ENCODE measurements at regions not wholly inside any gene's neighbourhood (a gene's known extent, or its start where the extent isn't known, plus 50 kb on each side); places are given as distances from the start of the nearest gene placed in this dataset.

DNA sequence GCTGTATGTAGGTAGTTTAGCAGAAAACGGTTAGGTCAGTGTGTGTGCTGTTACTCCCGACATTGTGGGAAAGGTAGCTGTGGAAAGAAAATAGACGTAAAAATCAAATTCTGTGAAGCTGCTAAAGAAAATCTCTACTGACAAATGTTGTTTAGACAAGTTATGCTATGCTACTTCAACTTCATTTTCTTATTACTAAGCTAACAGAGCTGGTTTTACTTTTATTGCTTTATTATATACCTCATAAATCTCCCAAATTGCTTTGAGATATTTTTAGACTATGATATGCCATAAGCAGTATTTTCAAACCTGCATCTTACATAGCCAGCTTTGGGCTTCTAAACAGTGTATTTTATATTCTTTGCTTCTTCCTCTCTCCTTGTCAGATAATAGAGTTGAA lies 108.2 kb upstream of the PACRGL start (continued):
- TF ChIP-seq ZNF12 (CRISPR knock-in tag; IDR thresholded peaks at IDR 0.05) (no peak), BRD9 (IDR thresholded peaks at IDR 0.05; ENCODE audit: low read depth, partially characterized antibody) (no peak), CBX2 (IDR thresholded peaks at IDR 0.05; ENCODE audit: insufficient read depth, low read length, poor library complexity, severe bottlenecking) (no peak), TCF7 (IDR thresholded peaks at IDR 0.05; ENCODE audit: borderline replicate concordance) (no peak), TAL1 (IDR thresholded peaks at IDR 0.05) (no peak), ZKSCAN3 (CRISPR knock-in tag; IDR thresholded peaks at IDR 0.05) (no peak), ZNF143 (CRISPR knock-in tag; IDR thresholded peaks at IDR 0.05) (no peak)
- TF ChIP-seq, protein P1, sequence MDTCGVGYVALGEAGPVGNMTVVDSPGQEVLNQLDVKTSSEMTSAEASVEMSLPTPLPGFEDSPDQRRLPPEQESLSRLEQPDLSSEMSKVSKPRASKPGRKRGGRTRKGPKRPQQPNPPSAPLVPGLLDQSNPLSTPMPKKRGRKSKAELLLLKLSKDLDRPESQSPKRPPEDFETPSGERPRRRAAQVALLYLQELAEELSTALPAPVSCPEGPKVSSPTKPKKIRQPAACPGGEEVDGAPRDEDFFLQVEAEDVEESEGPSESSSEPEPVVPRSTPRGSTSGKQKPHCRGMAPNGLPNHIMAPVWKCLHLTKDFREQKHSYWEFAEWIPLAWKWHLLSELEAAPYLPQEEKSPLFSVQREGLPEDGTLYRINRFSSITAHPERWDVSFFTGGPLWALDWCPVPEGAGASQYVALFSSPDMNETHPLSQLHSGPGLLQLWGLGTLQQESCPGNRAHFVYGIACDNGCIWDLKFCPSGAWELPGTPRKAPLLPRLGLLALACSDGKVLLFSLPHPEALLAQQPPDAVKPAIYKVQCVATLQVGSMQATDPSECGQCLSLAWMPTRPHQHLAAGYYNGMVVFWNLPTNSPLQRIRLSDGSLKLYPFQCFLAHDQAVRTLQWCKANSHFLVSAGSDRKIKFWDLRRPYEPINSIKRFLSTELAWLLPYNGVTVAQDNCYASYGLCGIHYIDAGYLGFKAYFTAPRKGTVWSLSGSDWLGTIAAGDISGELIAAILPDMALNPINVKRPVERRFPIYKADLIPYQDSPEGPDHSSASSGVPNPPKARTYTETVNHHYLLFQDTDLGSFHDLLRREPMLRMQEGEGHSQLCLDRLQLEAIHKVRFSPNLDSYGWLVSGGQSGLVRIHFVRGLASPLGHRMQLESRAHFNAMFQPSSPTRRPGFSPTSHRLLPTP (IDR thresholded peaks at IDR 0.05; ENCODE audit: borderline replicate concordance, extremely low read depth, insufficient read length) = no peak
- TF ChIP-seq, protein P2, sequence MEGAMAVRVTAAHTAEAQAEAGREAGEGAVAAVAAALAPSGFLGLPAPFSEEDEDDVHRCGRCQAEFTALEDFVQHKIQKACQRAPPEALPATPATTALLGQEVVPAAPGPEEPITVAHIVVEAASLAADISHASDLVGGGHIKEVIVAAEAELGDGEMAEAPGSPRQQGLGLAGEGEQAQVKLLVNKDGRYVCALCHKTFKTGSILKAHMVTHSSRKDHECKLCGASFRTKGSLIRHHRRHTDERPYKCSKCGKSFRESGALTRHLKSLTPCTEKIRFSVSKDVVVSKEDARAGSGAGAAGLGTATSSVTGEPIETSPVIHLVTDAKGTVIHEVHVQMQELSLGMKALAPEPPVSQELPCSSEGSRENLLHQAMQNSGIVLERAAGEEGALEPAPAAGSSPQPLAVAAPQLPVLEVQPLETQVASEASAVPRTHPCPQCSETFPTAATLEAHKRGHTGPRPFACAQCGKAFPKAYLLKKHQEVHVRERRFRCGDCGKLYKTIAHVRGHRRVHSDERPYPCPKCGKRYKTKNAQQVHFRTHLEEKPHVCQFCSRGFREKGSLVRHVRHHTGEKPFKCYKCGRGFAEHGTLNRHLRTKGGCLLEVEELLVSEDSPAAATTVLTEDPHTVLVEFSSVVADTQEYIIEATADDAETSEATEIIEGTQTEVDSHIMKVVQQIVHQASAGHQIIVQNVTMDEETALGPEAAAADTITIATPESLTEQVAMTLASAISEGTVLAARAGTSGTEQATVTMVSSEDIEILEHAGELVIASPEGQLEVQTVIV (CRISPR knock-in tag; IDR thresholded peaks at IDR 0.05; ENCODE audit: borderline replicate concordance) = no peak
